NCI-H1930 (cell line): ENCODE measurements at regions not wholly inside any gene's neighbourhood (a gene's known extent, or its start where the extent isn't known, plus 50 kb on each side); places are given as distances from the start of the nearest gene placed in this dataset.
A peak's percentile ranks its signal among the peaks of the same experiment; 100 is the strongest.
"Not testable (repeated sequence)": the region's sequence is repeated elsewhere in the genome, so short reads cannot be mapped to it uniquely, and the experiment has no call there.

Experiments used
- DNase-seq, 2 experiments: peaks; one replicate each; lab custom pipeline; 2025; lab: John Stamatoyannopoulos, UW

GRCh38 chr3:139113993-139114375 is 69.3 kb upstream of the PRR23C start:
- peak in 1 of 2 experiments; percentile 10 for DNase-seq

GRCh38 chr3:139116631-139117030 is 71.9 kb upstream of the PRR23C start:
- not testable (repeated sequence) for DNase-seq

- no peak for DNase-seq
These were observed 72.5 kb upstream of the PRR23C start for GRCh38 chr3:139117136-139117675.

GRCh38 chr3:139117883-139118760 is 73.4 kb upstream of the PRR23C start:
- no peak for DNase-seq

GRCh38 chr3:139118835-139119234 is 74.1 kb upstream of the PRR23C start:
- no peak for DNase-seq

GRCh38 chr3:139119331-139120025 is 74.8 kb upstream of the PRR23C start:
- no peak for DNase-seq

- no peak for DNase-seq
These were observed 75.7 kb upstream of the PRR23C start for GRCh38 chr3:139120086-139121056.

- DNase-seq: no peak
These were observed 77.0 kb upstream of the PRR23C start for GRCh38 chr3:139121513-139122220.

- DNase-seq: no peak
These were observed 77.5 kb upstream of the PRR23C start for GRCh38 chr3:139122221-139122581.

GRCh38 chr3:139122612-139123011 is 77.9 kb upstream of the PRR23C start:
- DNase-seq: no peak

GRCh38 chr3:139123377-139124095 is 78.8 kb upstream of the PRR23C start:
- no peak for DNase-seq

- no peak for DNase-seq
These were observed 79.5 kb upstream of the PRR23C start for GRCh38 chr3:139124197-139124596.

GRCh38 chr3:139127101-139127500 is 82.4 kb upstream of the PRR23C start:
- DNase-seq: no peak

GRCh38 chr3:139127629-139128028 is 82.9 kb upstream of the PRR23C start:
- DNase-seq: not testable (repeated sequence)

GRCh38 chr3:139128803-139129202 is 84.1 kb upstream of the PRR23C start:
- no peak for DNase-seq

GRCh38 chr3:139129892-139130291 is 85.2 kb upstream of the PRR23C start:
- no peak for DNase-seq

- DNase-seq: no peak
These were observed 85.9 kb upstream of the PRR23C start for GRCh38 chr3:139130390-139131140.

GRCh38 chr3:139131951-139132350 is 87.3 kb upstream of the PRR23C start:
- no peak for DNase-seq

GRCh38 chr3:139132976-139133375 is 88.3 kb upstream of the PRR23C start:
- no peak for DNase-seq
